Common myeloid progenitor, CD34-positive (primary cell): ENCODE measurements at regions not wholly inside any gene's neighbourhood (a gene's known extent, or its start where the extent isn't known, plus 50 kb on each side); places are given as distances from the start of the nearest gene placed in this dataset.
A peak's percentile ranks its signal among the peaks of the same experiment; 100 is the strongest.

Source experiments
- CTCF ChIA-PET: fragments of 350-600 bp; sonication (Branson Sonifier 250); formaldehyde crosslinking; loops from one replicate; lab custom pipeline; 2021; ENCODE audit warnings: antibody characterized with exemption; lab: Charles Lee
- POLR2A ChIA-PET: fragments of 350-600 bp; sonication (Branson Sonifier 250); formaldehyde crosslinking; loops from one replicate; lab custom pipeline; 2021; ENCODE audit warnings: antibody characterized with exemption; lab: Charles Lee
- DNase-seq, 3 donors: peaks; one replicate each; pipeline versions ENCODE4 v3.0.0 to v3.0.0-alpha.2; 2013
- H3K27ac ChIP-seq, 2 experiments: 1 replicate in 1 of 2; 2 replicates in 1 of 2; pipeline ENCODE4 v1.7.0; 2013; ENCODE audit warnings: inconsistent platforms in 2 of 2, low read length in 2 of 2, mild to moderate bottlenecking in 2 of 2, low read depth in 1 of 2, moderate library complexity in 1 of 2; ENCODE audit not compliant: severe bottlenecking in 2 of 2, insufficient read depth in 1 of 2, poor library complexity in 1 of 2
- H3K27me3 ChIP-seq, 5 experiments: replicated peaks in 2 of 5; 1 replicate in 3 of 5; 2 replicates in 2 of 5; pipeline versions ENCODE4 v1.6.1 to v1.7.0; 2013; ENCODE audit warnings: low read length in 4 of 5, mild to moderate bottlenecking in 2 of 5, moderate library complexity in 2 of 5, inconsistent platforms in 1 of 5; ENCODE audit not compliant: insufficient read depth in 5 of 5, control insufficient read depth in 4 of 5
- H3K36me3 ChIP-seq, 4 experiments: 1 replicate in 2 of 4; 2 replicates in 2 of 4; pipeline versions ENCODE4 v1.6.1 to v1.7.0; 2013; ENCODE audit warnings: low read length in 3 of 4, control low read depth in 1 of 4, mild to moderate bottlenecking in 1 of 4; ENCODE audit not compliant: control insufficient read depth in 4 of 4, insufficient read depth in 4 of 4
- H3K4me1 ChIP-seq, 4 experiments: 1 replicate in 3 of 4; 2 replicates in 1 of 4; pipeline versions ENCODE4 v1.6.1 to v1.7.1; 2013; ENCODE audit warnings: low read length in 3 of 4, mild to moderate bottlenecking in 3 of 4, control low read depth in 1 of 4, inconsistent platforms in 1 of 4, moderate library complexity in 1 of 4; ENCODE audit not compliant: control insufficient read depth in 4 of 4, insufficient read depth in 4 of 4; ENCODE audit errors: control extremely low read depth in 1 of 4
- H3K4me3 ChIP-seq, 7 experiments: 1 replicate in 4 of 7; 2 replicates in 3 of 7; pipeline versions ENCODE4 v1.5.1 to v1.7.0; 2013; ENCODE audit warnings: mild to moderate bottlenecking in 7 of 7, low read length in 6 of 7, moderate library complexity in 6 of 7, inconsistent platforms in 2 of 7, low read depth in 2 of 7, control low read depth in 1 of 7; ENCODE audit not compliant: insufficient read depth in 4 of 7, control insufficient read depth in 1 of 7; ENCODE audit errors: extremely low read depth in 1 of 7
- H3K9me3 ChIP-seq, 5 experiments: 1 replicate in 4 of 5; 2 replicates in 1 of 5; pipeline versions ENCODE4 v1.6.1 to v1.7.1; 2013; ENCODE audit warnings: low read length in 4 of 5, mild to moderate bottlenecking in 2 of 5, inconsistent platforms in 1 of 5, low read depth in 1 of 5, moderate library complexity in 1 of 5; ENCODE audit not compliant: control insufficient read depth in 4 of 5, insufficient read depth in 2 of 5; ENCODE audit errors: control extremely low read depth in 1 of 5
- WGBS: methylation state at CpG from one replicate; pipeline ENCODE4 v1.1.5; 2013; ENCODE audit not compliant: insufficient coverage; 5-methylcytosine and 5-hydroxymethylcytosine counted together

GRCh38 chr3:27594096-27594690 is 110.0 kb upstream of the SLC4A7 start:
- ChIA-PET CTCF (interaction anchor here (1.0 to 1.2 kb wide), 3 partner anchors 14 to 86 kb away, joined by 3 read pairs; no protein-coding TSS in a partner anchor), POLR2A (no interaction called here)
- no peak for DNase-seq
- Histone ChIP-seq H3K36me3 (no peaks in the 10 kb centered on the region), H3K4me1 (peaks cover 10 to 44% (median 37%) of the 10 kb centered on the region in 4 experiments), H3K27ac (no peak overlapping the region), H3K9me3 (no peaks in the 10 kb centered on the region), H3K27me3 (peaks cover 0 to 5% (median 0%) of the 10 kb centered on the region in 5 experiments), H3K4me3 (no peak overlapping the region)
- WGBS: 100% methylated on average over 1 of the region's 1 CpG

- Histone ChIP-seq H3K9me3 (no peaks in the 10 kb centered on the region), H3K36me3 (no peaks in the 10 kb centered on the region), H3K4me1 (peaks cover 10 to 45% (median 37%) of the 10 kb centered on the region in 4 experiments), H3K27me3 (peaks cover 0 to 5% (median 0%) of the 10 kb centered on the region in 5 experiments), H3K27ac (no peak overlapping the region), H3K4me3 (no peak overlapping the region)
- no CpG with 5 or more reads among the region's 2 CpGs for WGBS
- DNase-seq: no peak
- POLR2A ChIA-PET: no interaction called here
- CTCF ChIA-PET: interaction anchor here (1.0 kb wide), 2 partner anchors 15 to 66 kb away, joined by 3 read pairs; no protein-coding TSS in a partner anchor
Measured at GRCh38 chr3:27593173-27593572, 109.0 kb upstream of the SLC4A7 start.

- ChIA-PET POLR2A (no interaction called here), CTCF (interaction anchor here (0.6 kb wide), 1 partner anchor 12 kb away, joined by 3 read pairs; no protein-coding TSS in a partner anchor)
- Histone ChIP-seq H3K4me1 (peaks cover 10 to 39% (median 32%) of the 10 kb centered on the region in 4 experiments), H3K27me3 (peaks cover 0 to 5% (median 0%) of the 10 kb centered on the region in 5 experiments), H3K36me3 (no peaks in the 10 kb centered on the region), H3K27ac (no peak overlapping the region), H3K4me3 (no peak overlapping the region), H3K9me3 (no peaks in the 10 kb centered on the region)
- WGBS: 6% methylated on average over 3 of the region's 7 CpGs
- DNase-seq: peak in 2 of 3 donors; percentile 11 to 34
Measured at GRCh38 chr3:27591312-27592210, 107.4 kb upstream of the SLC4A7 start.

GRCh38 chr3:27590437-27591298 is 106.5 kb upstream of the SLC4A7 start:
- Histone ChIP-seq H3K27ac (no peak overlapping the region), H3K9me3 (no peaks in the 10 kb centered on the region), H3K4me3 (peak overlapping the region in 1 of 7 experiments; percentile 3), H3K36me3 (no peaks in the 10 kb centered on the region), H3K4me1 (peaks cover 10 to 32% (median 26%) of the 10 kb centered on the region in 4 experiments), H3K27me3 (peaks cover 0 to 5% (median 0%) of the 10 kb centered on the region in 5 experiments)
- DNase-seq: peak; percentile 25 to 82 (median 73)
- POLR2A ChIA-PET: no interaction called here
- CTCF ChIA-PET: interaction anchor here (0.6 kb wide), 1 partner anchor 13 kb away, joined by 3 read pairs; no protein-coding TSS in a partner anchor
- WGBS: 0% methylated on average over 1 of the region's 5 CpGs

GRCh38 chr3:27589795-27590194 is 105.6 kb upstream of the SLC4A7 start:
- Histone ChIP-seq H3K4me3 (no peak overlapping the region), H3K27me3 (peaks cover 0 to 2% (median 0%) of the 10 kb centered on the region in 5 experiments), H3K9me3 (no peaks in the 10 kb centered on the region), H3K36me3 (no peaks in the 10 kb centered on the region), H3K4me1 (peaks cover 10 to 28% (median 25%) of the 10 kb centered on the region in 4 experiments), H3K27ac (no peak overlapping the region)
- CTCF ChIA-PET: no interaction called here
- 100% methylated on average over 1 of the region's 1 CpG for WGBS
- POLR2A ChIA-PET: no interaction called here
- no peak for DNase-seq

- CTCF ChIA-PET: interaction anchor here (0.8 kb wide), 1 partner anchor 116 kb away, joined by 3 read pairs; no protein-coding TSS in a partner anchor
- WGBS: 78% methylated on average over 3 of the region's 3 CpGs
- H3K9me3 ChIP-seq: no peaks in the 10 kb centered on the region
- H3K27ac ChIP-seq: no peak overlapping the region
- no peaks in the 10 kb centered on the region for H3K36me3 ChIP-seq
- DNase-seq: no peak
- no peak overlapping the region for H3K4me3 ChIP-seq
- POLR2A ChIA-PET: interaction anchor here (0.6 kb wide), 1 partner anchor 23 kb away, joined by 3 read pairs; no protein-coding TSS in a partner anchor
- H3K27me3 ChIP-seq: no peaks in the 10 kb centered on the region
- peaks cover 0 to 14% (median 9%) of the 10 kb centered on the region in 4 experiments for H3K4me1 ChIP-seq
Measured at GRCh38 chr3:27585429-27585828, 101.2 kb upstream of the SLC4A7 start.
